Stomach smooth muscle (tissue), 2 donors: ENCODE measurements at regions not wholly inside any gene's neighbourhood (a gene's known extent, or its start where the extent isn't known, plus 50 kb on each side); places are given as distances from the start of the nearest gene placed in this dataset.
A peak's percentile ranks its signal among the peaks of the same experiment; 100 is the strongest.

Experiments
- H3K27ac ChIP-seq: one replicate; pipeline ENCODE4 v1.7.0; 2013; ENCODE audit warnings: mild to moderate bottlenecking, low read length, inconsistent platforms
- H3K27me3 ChIP-seq, 2 donors: one replicate each; pipeline ENCODE4 v1.7.0; 2013; ENCODE audit warnings: low read length in 2 of 2; ENCODE audit not compliant: insufficient read depth in 2 of 2, control insufficient read depth in 1 of 2
- H3K36me3 ChIP-seq, 2 donors: one replicate each; pipeline ENCODE4 v1.7.0; 2013; ENCODE audit warnings: low read length in 2 of 2; ENCODE audit not compliant: control insufficient read depth in 2 of 2, insufficient read depth in 2 of 2
- H3K4me1 ChIP-seq: one replicate; pipeline ENCODE4 v1.7.0; 2013; ENCODE audit warnings: low read length; ENCODE audit not compliant: control insufficient read depth, insufficient read depth
- H3K4me3 ChIP-seq, 2 donors: one replicate each; pipeline ENCODE4 v1.7.0; 2013; ENCODE audit warnings: low read length in 2 of 2
- H3K9ac ChIP-seq, 2 donors: one replicate each; pipeline ENCODE4 v1.7.0; 2013; ENCODE audit warnings: low read length in 2 of 2, mild to moderate bottlenecking in 1 of 2
- H3K9me3 ChIP-seq, 2 donors: one replicate each; pipeline ENCODE4 v1.7.0; 2013; ENCODE audit warnings: low read length in 2 of 2; ENCODE audit not compliant: control insufficient read depth in 2 of 2
- donor health status: healthy.
- donor health status: Pancreatic carcinoma.

DNA sequence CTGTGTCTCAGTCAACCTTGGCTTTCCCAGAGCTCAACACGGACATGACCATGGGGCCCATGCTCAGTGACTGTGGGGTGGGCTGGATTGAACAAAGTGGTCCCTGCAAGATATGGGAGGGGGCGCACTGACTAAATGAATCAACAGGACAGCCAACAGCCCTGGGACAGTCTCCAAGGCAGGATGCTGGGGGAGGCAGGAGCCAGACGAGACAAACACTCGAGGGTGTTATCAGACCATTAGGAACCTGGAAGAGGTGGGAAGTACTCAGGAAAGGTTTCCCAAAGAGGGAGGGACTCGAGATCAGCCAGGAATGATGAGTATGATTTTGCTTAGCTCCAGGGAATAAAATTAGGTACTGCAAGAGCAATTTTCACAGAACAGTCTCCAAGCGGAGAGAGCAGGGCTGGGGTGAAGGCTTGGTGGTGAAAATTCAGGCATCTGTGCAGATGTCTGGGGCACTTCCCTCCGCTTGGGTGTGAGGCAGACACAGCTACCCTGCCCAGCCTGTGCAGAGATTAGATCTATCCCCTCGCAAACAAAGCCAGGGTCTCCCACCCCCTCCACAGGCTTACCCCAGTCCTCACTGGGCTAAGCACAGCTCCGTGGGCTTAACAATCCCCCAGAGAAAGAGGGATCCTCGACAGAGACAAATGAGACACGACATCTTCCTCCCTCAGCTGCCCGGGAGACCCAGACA is 261.1 kb upstream of the ZMIZ1 start:
- H3K9ac ChIP-seq, result no peak overlapping the region
- peak overlapping the region; percentile 37 for H3K27ac ChIP-seq
- H3K4me3 ChIP-seq, result no peak overlapping the region
- no peaks in the 10 kb centered on the region for H3K27me3 ChIP-seq
- peaks cover 0 to 5% of the 10 kb centered on the region in 2 donors for H3K9me3 ChIP-seq
- no peaks in the 10 kb centered on the region for H3K36me3 ChIP-seq
- H3K4me1 ChIP-seq, result peaks cover 49% of the 10 kb centered on the region

DNA sequence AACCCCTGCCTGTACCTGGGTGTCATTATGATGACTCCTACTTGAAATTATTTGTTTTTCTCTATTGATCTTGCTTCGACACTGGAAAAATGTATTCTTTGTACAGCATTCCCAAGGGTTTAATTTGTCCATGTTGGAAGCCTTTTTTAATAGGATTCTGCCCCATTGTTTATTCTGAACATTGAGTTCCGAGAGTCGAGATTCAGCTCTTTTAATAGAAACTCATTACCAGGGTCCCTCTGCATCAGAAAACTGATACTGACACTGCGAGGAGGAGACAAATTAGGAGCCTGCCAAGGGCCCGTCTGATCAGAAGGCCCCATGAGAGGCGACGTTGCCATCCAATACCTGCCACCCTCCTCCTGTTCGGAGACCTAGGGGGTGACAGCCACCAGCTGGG is 260.5 kb upstream of the ZMIZ1 start:
- Histone ChIP-seq H3K4me1 (peaks cover 43% of the 10 kb centered on the region), H3K27ac (no peak overlapping the region), H3K4me3 (no peak overlapping the region), H3K36me3 (no peaks in the 10 kb centered on the region), H3K27me3 (no peaks in the 10 kb centered on the region), H3K9ac (no peak overlapping the region), H3K9me3 (peaks cover 0 to 5% of the 10 kb centered on the region in 2 donors)

DNA sequence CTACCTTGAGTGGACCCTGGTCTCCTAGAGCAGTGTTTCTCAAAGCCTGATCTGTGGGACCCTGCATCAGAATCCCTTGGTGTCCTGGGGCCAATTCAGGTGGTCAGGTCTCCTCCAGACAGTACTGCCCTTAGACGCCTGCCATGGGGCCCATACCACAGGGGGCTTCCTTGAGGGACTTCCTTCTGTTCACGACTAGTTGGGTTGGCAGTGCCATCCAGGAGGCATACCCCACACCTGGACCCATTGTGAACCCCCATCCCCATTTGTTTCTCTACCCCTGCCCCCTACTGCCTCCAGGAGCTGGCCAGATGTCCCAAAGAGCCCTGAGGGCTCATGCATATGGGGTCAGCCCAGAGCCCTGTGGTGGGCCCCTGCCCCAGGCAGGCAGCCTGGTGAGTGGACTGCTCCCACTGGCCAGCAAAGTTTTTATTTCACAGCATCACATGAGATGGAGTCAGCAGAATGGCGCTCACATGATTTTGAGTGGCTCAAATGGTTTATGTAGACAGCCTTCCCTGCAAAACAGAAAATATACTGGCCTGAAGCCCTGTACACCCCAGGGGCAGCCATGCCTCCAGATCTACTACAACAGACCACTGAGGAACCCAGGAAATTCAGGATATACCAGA is 259.9 kb upstream of the ZMIZ1 start:
- Histone ChIP-seq H3K4me1 (peaks cover 37% of the 10 kb centered on the region), H3K27ac (no peak overlapping the region), H3K36me3 (no peaks in the 10 kb centered on the region)

DNA sequence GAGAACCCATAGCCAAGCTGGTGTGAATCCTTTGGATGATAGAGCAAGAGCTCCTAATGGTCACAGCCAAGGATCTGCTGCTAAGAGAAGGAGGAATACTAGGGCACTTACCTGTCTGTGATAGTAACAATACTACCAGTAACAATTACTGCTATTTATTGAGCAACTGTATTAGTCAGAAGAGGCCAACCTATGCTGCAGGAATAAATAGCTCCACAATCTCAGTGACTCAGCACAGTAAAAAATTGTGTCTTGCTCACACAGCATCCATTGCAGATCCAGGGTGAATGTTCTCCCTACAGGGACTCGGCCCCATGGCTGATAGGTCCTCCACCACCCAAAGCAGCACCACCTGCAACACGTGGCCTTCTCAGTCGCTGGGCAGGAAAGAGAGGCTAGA is 257.6 kb upstream of the ZMIZ1 start:
- H3K36me3 ChIP-seq, result no peaks in the 10 kb centered on the region
- no peaks in the 10 kb centered on the region for H3K27me3 ChIP-seq
- peaks cover 18% of the 10 kb centered on the region for H3K4me1 ChIP-seq
- H3K27ac ChIP-seq, result no peak overlapping the region
- peaks cover 0 to 5% of the 10 kb centered on the region in 2 donors for H3K9me3 ChIP-seq
- H3K9ac ChIP-seq, result no peak overlapping the region
- H3K4me3 ChIP-seq, result no peak overlapping the region

More for the DNA sequence above, 259.9 kb upstream of the ZMIZ1 start:
- Histone ChIP-seq H3K27me3 (no peaks in the 10 kb centered on the region), H3K9ac (no peak overlapping the region), H3K9me3 (peaks cover 0 to 5% of the 10 kb centered on the region in 2 donors), H3K4me3 (no peak overlapping the region)

DNA sequence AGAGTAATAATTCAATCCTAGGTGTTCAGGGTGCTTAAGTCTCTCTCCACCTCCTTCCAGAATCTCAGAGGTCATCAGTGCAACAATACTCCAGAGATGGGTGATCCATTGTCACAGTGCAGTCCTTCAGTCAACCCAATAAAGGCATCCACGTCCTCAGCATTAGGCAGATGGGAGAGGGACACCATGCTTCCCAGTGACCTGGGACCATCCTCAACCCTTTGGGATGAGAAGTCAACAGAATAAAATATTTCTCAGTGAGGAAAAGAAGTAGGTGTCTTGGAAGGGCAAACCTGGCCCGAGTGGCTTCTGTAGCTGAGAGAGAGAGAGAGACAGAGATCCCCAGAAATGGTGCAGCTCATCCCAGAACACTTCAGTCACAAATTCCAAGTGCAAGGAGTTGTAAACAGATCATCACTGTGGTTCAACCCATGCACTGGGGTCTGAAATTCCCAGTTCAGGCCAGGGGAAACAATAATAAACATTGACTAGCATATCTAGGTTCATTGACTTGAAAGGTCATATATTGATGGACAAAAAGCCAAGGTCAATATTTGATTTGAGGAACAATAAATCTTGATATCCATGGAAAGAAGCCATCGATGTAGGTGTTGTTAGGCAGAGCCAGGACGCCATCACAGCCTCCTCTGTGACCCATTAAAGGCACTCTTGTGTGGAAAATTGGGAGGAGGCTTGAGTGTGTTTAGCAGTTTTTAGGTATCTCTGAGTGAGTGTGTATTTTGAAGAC is 256.0 kb upstream of the ZMIZ1 start:
- Histone ChIP-seq H3K36me3 (no peaks in the 10 kb centered on the region), H3K4me1 (peaks cover 6% of the 10 kb centered on the region), H3K9ac (no peak overlapping the region), H3K9me3 (peaks cover 0 to 5% of the 10 kb centered on the region in 2 donors), H3K4me3 (no peak overlapping the region), H3K27me3 (no peaks in the 10 kb centered on the region), H3K27ac (no peak overlapping the region)

DNA sequence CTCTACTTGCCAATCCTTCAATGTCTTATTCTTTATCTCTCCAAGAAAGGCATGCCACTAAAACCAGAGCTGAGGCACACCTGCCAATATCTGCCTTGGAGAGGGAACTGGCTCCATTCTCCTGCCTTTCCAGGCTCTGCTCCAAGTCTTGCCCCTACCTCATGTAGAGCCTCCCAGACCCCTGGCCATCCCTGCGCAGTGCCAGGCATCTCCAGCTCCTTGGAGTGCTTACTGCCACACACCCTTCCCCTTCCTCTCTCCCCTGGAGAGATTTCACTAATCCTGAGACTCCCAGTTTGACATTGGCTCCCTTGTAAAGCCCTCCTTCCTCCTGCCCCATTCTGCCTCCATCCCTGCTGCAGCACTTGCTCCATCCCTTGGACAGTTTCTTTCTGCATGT is 255.2 kb upstream of the ZMIZ1 start:
- H3K36me3 ChIP-seq, result no peaks in the 10 kb centered on the region
- H3K4me3 ChIP-seq, result no peak overlapping the region
- H3K27ac ChIP-seq, result no peak overlapping the region
- no peak overlapping the region for H3K9ac ChIP-seq
- no peaks in the 10 kb centered on the region for H3K27me3 ChIP-seq
- H3K9me3 ChIP-seq, result peaks cover 0 to 5% of the 10 kb centered on the region in 2 donors
- peaks cover 3% of the 10 kb centered on the region for H3K4me1 ChIP-seq

DNA sequence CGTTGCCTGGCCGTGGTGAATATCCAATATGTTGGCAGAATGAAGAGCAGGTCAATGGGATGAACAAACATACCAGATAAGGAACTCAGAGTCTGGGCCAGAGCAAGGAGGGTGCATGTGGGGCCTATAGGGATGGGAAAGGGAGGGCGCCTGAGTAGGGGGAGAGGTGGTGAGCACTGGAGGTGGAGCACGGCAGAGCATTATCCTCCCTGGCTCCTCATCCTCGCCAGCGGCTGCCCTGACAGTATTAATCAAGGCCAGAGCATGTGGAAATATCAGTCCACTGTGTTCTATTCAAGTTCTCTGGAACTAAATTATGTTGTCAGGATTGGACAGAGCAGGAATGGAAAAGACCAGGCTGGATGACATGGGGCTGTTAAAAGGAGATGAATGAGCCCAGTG is 254.8 kb upstream of the ZMIZ1 start:
- Histone ChIP-seq H3K36me3 (no peaks in the 10 kb centered on the region), H3K9ac (no peak overlapping the region)

DNA sequence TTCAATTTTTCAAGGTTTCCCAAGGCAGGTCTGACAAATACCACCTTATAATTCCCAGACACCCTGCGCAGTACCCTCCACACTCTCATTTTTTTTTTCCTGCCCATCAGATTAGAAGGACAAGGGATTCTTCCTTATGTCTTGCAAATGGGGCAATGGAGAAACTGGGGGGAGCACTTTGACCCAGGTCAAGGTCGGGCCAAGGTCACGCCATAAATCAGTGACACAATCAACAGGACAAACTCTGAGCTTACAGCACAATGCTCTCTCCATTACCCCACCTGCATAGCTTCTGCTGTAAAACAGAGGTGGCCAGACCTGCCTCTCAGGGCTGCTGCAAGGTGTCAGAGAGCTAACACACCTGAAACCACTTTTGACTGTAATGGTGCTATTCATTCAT is 254.4 kb upstream of the ZMIZ1 start:
- H3K36me3 ChIP-seq, result no peaks in the 10 kb centered on the region
- H3K27ac ChIP-seq, result no peak overlapping the region
- peaks cover 0 to 5% of the 10 kb centered on the region in 2 donors for H3K9me3 ChIP-seq
- peaks cover 3% of the 10 kb centered on the region for H3K4me1 ChIP-seq
- no peaks in the 10 kb centered on the region for H3K27me3 ChIP-seq
- H3K9ac ChIP-seq, result no peak overlapping the region
- no peak overlapping the region for H3K4me3 ChIP-seq

More for the DNA sequence above, 254.8 kb upstream of the ZMIZ1 start:
- Histone ChIP-seq H3K27me3 (no peaks in the 10 kb centered on the region), H3K4me3 (no peak overlapping the region), H3K4me1 (peaks cover 3% of the 10 kb centered on the region), H3K27ac (no peak overlapping the region), H3K9me3 (peaks cover 0 to 5% of the 10 kb centered on the region in 2 donors)

DNA sequence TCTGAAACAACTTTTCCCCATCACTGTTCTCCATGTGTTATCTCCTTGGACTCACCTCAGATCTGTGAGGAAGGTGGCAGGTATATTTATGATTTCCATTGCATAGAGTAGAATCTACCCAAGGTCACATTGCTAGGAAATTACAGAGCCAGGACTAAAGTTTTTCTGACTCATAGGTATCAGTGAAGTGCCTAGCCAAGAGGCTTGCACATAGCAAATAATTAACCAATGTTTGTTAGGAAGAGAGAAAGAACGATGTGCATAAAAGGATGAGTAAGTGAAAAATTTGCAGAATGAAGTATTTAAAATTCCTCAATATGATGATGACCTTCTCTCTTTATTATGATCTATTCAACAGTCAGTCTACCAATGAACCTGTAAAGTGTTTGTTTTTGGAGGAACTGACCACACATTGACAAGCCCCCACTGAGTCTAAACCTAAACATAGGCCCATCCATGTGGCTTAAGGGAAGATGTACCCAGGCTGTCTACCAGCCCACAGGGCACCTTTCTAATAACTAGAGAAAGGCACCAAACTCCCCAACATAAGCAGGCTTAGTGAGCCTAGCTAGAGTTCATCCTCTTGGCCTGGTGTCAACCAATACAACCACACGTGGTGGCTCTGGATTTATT is 252.9 kb upstream of the ZMIZ1 start:
- Histone ChIP-seq H3K36me3 (no peaks in the 10 kb centered on the region), H3K9me3 (peaks cover 0 to 5% of the 10 kb centered on the region in 2 donors), H3K9ac (no peak overlapping the region), H3K27ac (no peak overlapping the region), H3K4me1 (peaks cover 3% of the 10 kb centered on the region), H3K4me3 (no peak overlapping the region), H3K27me3 (no peaks in the 10 kb centered on the region)

DNA sequence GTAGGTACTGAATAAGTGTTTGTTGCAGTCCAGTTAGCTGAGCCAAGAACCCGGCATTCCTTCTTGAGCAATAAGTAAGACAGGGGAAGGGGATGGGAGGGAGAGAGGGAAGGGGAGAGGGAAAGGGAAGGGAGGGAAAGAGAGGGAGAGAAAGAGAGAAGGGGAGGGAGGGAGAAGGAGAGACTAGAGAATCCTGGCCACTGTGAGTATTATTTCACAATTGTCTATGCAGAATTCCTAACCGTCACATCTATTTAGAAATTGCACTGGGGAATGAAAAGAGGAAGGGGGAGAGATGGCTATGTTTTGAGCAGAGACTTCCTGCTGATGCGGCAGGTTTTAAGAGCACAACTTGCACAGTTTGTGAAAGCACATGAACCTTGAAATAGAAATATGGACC is 251.4 kb upstream of the ZMIZ1 start:
- no peaks in the 10 kb centered on the region for H3K27me3 ChIP-seq
- H3K4me3 ChIP-seq, result no peak overlapping the region
- H3K9ac ChIP-seq, result no peak overlapping the region
- no peaks in the 10 kb centered on the region for H3K36me3 ChIP-seq
- peaks cover under 1% of the 10 kb centered on the region in 2 donors for H3K9me3 ChIP-seq
- H3K27ac ChIP-seq, result no peak overlapping the region
- peaks cover 3% of the 10 kb centered on the region for H3K4me1 ChIP-seq
